Small intestine (tissue), 7 donors: ENCODE measurements at regions not wholly inside any gene's neighbourhood (a gene's known extent, or its start where the extent isn't known, plus 50 kb on each side); places are given as distances from the start of the nearest gene placed in this dataset.

Source experiments
- DNase-seq, 2 donors: peaks; one replicate each; pipeline versions ENCODE4 v3.0.0 to v3.0.0-alpha.2; 2013
- FAIRE-seq: peaks from 2 replicates; lab custom pipeline; 2012; peaks lifted over from hg19 to GRCh38; lab: Jason Lieb, UNC
- H3K27ac ChIP-seq, 3 donors: one replicate each; pipeline ENCODE4 v1.5.1; 2013; ENCODE audit warnings: low read length in 2 of 3, mild to moderate bottlenecking in 2 of 3, control low read depth in 1 of 3, inconsistent platforms in 1 of 3, low read depth in 1 of 3, moderate library complexity in 1 of 3
- H3K27me3 ChIP-seq, 3 donors: one replicate each; pipeline ENCODE4 v1.6.1; 2013; ENCODE audit warnings: low read length in 3 of 3, inconsistent platforms in 1 of 3; ENCODE audit not compliant: control insufficient read depth in 3 of 3, insufficient read depth in 3 of 3
- H3K36me3 ChIP-seq, 3 donors: one replicate each; pipeline ENCODE4 v1.6.1; 2013; ENCODE audit warnings: low read length in 3 of 3, inconsistent platforms in 1 of 3, low read depth in 1 of 3, mild to moderate bottlenecking in 1 of 3, moderate library complexity in 1 of 3; ENCODE audit not compliant: control insufficient read depth in 3 of 3, insufficient read depth in 2 of 3
- H3K4me1 ChIP-seq, 3 donors: one replicate each; pipeline ENCODE4 v1.6.1; 2013; ENCODE audit warnings: low read length in 2 of 3, inconsistent platforms in 1 of 3, low read depth in 1 of 3, mild to moderate bottlenecking in 1 of 3, moderate library complexity in 1 of 3; ENCODE audit not compliant: control insufficient read depth in 3 of 3, insufficient read depth in 2 of 3
- H3K4me3 ChIP-seq, 3 donors: one replicate each; pipeline ENCODE4 v1.5.1; 2013; ENCODE audit warnings: low read length in 3 of 3, control low read depth in 1 of 3, inconsistent platforms in 1 of 3, low read depth in 1 of 3, mild to moderate bottlenecking in 1 of 3, moderate library complexity in 1 of 3
- H3K9me3 ChIP-seq, 2 donors: one replicate each; pipeline ENCODE4 v1.6.1; 2013; ENCODE audit warnings: low read depth in 1 of 2, low read length in 1 of 2; ENCODE audit not compliant: control insufficient read depth in 2 of 2, insufficient read depth in 1 of 2
- WGBS, 3 donors: extraction: QIAGEN DNeasy Blood & Tissue Kit; methylation state at CpG; one replicate each; pipeline ENCODE4 v1.1.7; 2013; 5-methylcytosine and 5-hydroxymethylcytosine counted together
- donor health status: healthy with polysubstance abuse.
- donor health status: control.
- donor health status: control.
- donor health status: Bipolar disorder and iron deficiency.
- donor health status: healthy.

DNA sequence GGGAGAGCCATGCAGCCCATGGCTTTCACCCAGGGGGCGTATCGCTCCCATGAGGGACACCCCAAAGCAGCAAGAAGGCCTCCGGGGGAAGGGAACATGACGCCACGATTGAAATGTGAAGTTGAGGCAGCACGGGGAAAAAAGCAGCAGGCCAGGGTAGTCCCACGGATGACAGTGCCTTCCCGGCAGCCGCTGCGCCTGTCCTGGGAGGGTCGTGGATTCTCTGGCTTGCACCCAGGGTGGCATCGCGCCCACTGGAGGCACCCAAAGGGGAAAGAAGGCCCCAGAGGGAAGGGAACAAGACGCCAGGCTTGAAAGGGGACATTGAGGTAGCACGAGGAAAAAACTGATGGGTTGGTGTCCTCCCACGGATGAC, 161.6 kb upstream of the ALG10B start:
- FAIRE-seq = no peak
- H3K9me3 ChIP-seq = peaks cover 0 to 96% of the 10 kb centered on the region in 2 donors
- WGBS, 3 donors = 87 to 88% (median 87%) methylated on average over 14 to 16 of the region's 16 CpGs

DNA sequence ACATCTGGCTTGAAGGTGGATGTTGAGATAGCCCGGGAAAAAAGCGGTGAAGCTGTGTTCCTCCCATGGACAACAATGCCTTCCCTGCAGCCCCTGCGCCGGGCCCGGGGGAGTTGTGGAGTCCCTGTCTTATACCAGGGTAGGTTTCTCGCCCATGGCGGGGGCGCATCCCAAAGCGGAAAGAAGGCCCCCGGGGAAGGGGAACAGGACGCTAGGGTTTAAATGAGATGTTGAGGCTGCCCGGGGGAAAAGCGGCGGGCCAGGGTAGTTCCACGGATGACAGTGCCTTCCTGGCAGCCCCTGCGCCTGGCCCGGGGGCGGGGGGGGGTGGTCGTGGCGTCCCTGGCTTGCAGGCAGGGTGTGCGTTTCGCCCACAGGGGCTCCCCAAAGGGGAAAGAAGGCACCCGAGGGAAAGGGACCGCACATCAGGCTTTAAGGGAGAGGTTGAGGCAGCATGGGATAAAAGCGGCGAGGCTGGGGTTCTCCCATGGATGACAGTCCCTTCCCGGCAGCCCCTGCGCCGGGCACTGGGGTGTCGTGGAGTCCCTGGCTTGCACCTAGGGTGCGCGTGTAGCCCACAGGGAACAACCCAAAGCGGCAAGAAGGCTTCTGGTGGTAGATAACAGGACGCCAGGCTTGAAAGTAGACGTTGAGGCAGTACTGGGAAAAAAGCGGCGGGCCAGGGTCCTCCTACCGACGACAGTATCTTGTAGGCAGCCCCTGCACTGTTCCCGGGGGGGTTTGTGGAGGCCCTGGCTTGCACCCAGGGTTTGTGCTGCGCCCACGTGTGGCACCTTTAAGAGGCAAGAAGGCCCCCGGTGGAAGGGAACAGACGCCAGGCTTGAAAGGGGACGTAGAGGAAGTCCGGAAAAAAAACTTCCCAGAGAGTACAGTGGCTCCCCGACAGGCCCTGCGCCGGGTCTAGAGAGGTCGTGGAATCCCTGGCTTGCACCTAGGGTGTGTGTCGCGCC, 160.8 kb upstream of the ALG10B start:
- H3K4me1 ChIP-seq = no peaks in the 10 kb centered on the region
- no peaks in the 10 kb centered on the region for H3K36me3 ChIP-seq
- H3K27ac ChIP-seq = no peak overlapping the region
- H3K27me3 ChIP-seq = no peaks in the 10 kb centered on the region
- FAIRE-seq (no peak), DNase-seq (no peak)
- no peak overlapping the region for H3K4me3 ChIP-seq
- WGBS, 3 donors = 85 to 91% (median 85%) methylated on average over 49 to 52 of the region's 52 CpGs
- peaks cover 0 to 95% of the 10 kb centered on the region in 2 donors for H3K9me3 ChIP-seq

More for the DNA sequence above, 161.6 kb upstream of the ALG10B start:
- no peak for DNase-seq
- no peak overlapping the region for H3K4me3 ChIP-seq
- H3K27ac ChIP-seq = no peak overlapping the region
- H3K27me3 ChIP-seq = no peaks in the 10 kb centered on the region
- no peaks in the 10 kb centered on the region for H3K36me3 ChIP-seq
- no peaks in the 10 kb centered on the region for H3K4me1 ChIP-seq

- 86 to 89% (median 89%) methylated on average over 35 to 39 of the region's 39 CpGs for WGBS, 3 donors
- H3K27me3 ChIP-seq = no peaks in the 10 kb centered on the region
- H3K4me1 ChIP-seq = no peaks in the 10 kb centered on the region
- H3K36me3 ChIP-seq = no peaks in the 10 kb centered on the region
- DNase-seq = no peak
- no peak for FAIRE-seq
- H3K9me3 ChIP-seq = peaks cover 0 to 96% of the 10 kb centered on the region in 2 donors
- H3K27ac ChIP-seq = no peak overlapping the region
- no peak overlapping the region for H3K4me3 ChIP-seq
Observed at GRCh38 chr12:38156497-38157245, 159.9 kb upstream of the ALG10B start.

DNA sequence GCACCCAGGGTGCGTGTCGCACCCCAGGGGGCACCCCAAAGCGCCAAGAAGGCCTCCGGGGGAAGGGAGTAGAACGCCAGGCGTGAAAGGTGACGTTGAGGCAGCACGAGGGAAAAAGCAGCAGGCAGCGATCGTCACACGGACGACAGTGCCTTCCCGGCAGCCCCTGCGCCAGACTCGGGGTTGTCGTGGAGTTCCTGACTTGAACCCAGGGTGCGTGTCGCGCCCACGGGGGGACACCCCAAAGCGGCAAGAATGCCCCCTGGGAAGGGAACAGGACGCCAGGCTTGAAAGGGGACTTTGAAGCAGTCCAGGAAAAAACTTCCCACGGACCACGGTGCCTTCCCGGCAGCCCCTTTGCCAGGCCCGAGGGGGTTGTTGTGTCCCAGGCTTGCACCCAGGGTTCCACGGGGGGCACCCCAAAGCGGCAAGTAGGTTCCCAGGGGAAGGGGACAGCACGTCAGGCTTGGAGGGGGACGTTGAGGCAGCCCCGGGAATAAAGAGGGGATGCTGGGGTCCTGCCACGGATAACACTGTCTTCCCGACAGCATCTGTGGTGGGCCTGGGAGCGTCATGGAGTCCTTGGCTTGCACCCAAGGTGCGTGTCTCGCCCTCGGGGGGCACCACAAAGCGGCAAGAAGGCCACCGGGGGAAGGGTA, 159.2 kb upstream of the ALG10B start:
- Histone ChIP-seq H3K36me3 (no peaks in the 10 kb centered on the region), H3K27ac (no peak overlapping the region), H3K27me3 (no peaks in the 10 kb centered on the region), H3K4me3 (no peak overlapping the region), H3K9me3 (peaks cover 0 to 95% of the 10 kb centered on the region in 2 donors), H3K4me1 (no peaks in the 10 kb centered on the region)
- WGBS, 3 donors = 90 to 91% (median 91%) methylated on average over 33 to 39 of the region's 39 CpGs
- no peak for DNase-seq
- no peak for FAIRE-seq

- Histone ChIP-seq H3K9me3 (peaks cover 0 to 96% of the 10 kb centered on the region in 2 donors), H3K27ac (no peak overlapping the region), H3K27me3 (no peaks in the 10 kb centered on the region), H3K4me3 (no peak overlapping the region), H3K36me3 (no peaks in the 10 kb centered on the region), H3K4me1 (no peaks in the 10 kb centered on the region)
- 90 to 94% (median 93%) methylated on average over 27 to 28 of the region's 28 CpGs for WGBS, 3 donors
- FAIRE-seq (no peak), DNase-seq (no peak)
Observed at GRCh38 chr12:38157933-38158401, 158.6 kb upstream of the ALG10B start.

GRCh38 chr12:38158428-38159091, 158.0 kb upstream of the ALG10B start:
- H3K27me3 ChIP-seq = no peaks in the 10 kb centered on the region
- whole genome bisulfite sequencing, 3 donors = 85 to 91% (median 90%) methylated on average over 31 to 32 of the region's 32 CpGs
- H3K4me3 ChIP-seq = no peak overlapping the region
- H3K27ac ChIP-seq = no peak overlapping the region
- no peaks in the 10 kb centered on the region for H3K36me3 ChIP-seq
- H3K4me1 ChIP-seq = no peaks in the 10 kb centered on the region
- DNase-seq (no peak), FAIRE-seq (no peak)
- peaks cover 3 to 96% of the 10 kb centered on the region in 2 donors for H3K9me3 ChIP-seq

DNA sequence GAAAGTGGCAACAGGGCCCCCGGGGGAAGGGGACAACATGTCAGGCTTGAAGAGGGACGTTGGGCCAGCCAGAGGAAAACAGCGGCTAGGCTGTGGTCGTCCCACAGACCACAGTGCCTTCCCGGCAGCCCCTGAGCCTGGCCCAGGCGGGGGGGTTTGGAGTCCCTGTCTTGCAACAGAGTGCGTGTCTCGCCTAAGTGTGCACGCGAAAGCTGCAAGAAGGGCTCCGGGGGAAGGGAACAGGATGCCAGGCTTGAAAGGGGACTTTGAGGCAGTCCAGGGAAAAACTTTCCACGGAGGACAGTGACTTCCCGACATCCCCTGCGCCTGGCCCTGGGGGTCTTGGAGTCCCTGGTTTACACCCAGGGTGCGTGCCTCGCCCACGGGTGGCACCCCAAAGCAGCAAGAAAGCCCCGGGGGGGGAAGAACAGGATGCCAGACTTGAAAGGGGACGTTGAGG, 157.5 kb upstream of the ALG10B start:
- Histone ChIP-seq H3K27me3 (no peaks in the 10 kb centered on the region), H3K4me3 (no peak overlapping the region), H3K36me3 (no peaks in the 10 kb centered on the region), H3K9me3 (peaks cover 4 to 92% of the 10 kb centered on the region in 2 donors), H3K27ac (no peak overlapping the region), H3K4me1 (no peaks in the 10 kb centered on the region)
- WGBS, 3 donors = 88 to 93% (median 90%) methylated on average over 18 to 19 of the region's 19 CpGs
- DNase-seq (no peak), FAIRE-seq (no peak)
